SK-N-SH (cell line): ENCODE measurements at regions not wholly inside any gene's neighbourhood (a gene's known extent, or its start where the extent isn't known, plus 50 kb on each side); places are given as distances from the start of the nearest gene placed in this dataset.

Experiments used
- CTCF ChIA-PET: fragments of 300-600, 350-600 bp; formaldehyde crosslinking; extraction: SDS; loops from one replicate; lab custom pipeline; 2021; lab: Yijun Ruan, JAX
- POLR2A ChIA-PET: fragments of 350-600 bp; sonication (Branson Sonifier 250); formaldehyde crosslinking; extraction: SDS; loops from one replicate; lab custom pipeline; 2020; ENCODE audit warnings: antibody characterized with exemption, inconsistent platforms; lab: Yijun Ruan, JAX
- DNase-seq: peaks from one replicate; pipeline ENCODE4 v3.0.0; 2012
- H2AFZ ChIP-seq: fragments of 200-600 bp; sonication (generic); 2 replicates; pipeline ENCODE4 v1.8.1; 2016; ENCODE audit warnings: antibody characterized with exemption, mild to moderate bottlenecking, low read depth
- H3F3A ChIP-seq: fragments of 200-600 bp; sonication (generic); replicated peaks from 2 replicates; pipeline ENCODE3; 2016; ENCODE audit warnings: antibody characterized with exemption, mild to moderate bottlenecking; ENCODE audit not compliant: insufficient read depth
- H3K27ac ChIP-seq, 2 experiments: fragments of 200-500 bp in 1 of 2; fragments of 200-600 bp in 1 of 2; sonication (Bioruptor generic) in 1 of 2; sonication (generic), shearing (Covaris generic) in 1 of 2; 2 replicates each; pipeline versions ENCODE4 v1.5.1 to v1.6.1; 2014 to 2016; ENCODE audit warnings: low read depth in 2 of 2, inconsistent platforms in 1 of 2, low read length in 1 of 2, mild to moderate bottlenecking in 1 of 2, mixed read lengths in 1 of 2
- H3K27me3 ChIP-seq: fragments of 200-600 bp; sonication (generic), shearing (Covaris generic); 2 replicates; pipeline ENCODE4 v1.6.1; 2016; ENCODE audit warnings: mixed run types; ENCODE audit not compliant: insufficient read depth
- H3K36me3 ChIP-seq, 2 experiments: fragments of 200-500 bp in 1 of 2; fragments of 200-600 bp in 1 of 2; sonication (Bioruptor generic) in 1 of 2; sonication (generic) in 1 of 2; replicated peaks in 1 of 2; 2 replicates each; pipeline versions ENCODE3 to v1.5.1; 2014 to 2016; ENCODE audit warnings: low read length in 1 of 2, mild to moderate bottlenecking in 1 of 2; ENCODE audit not compliant: insufficient read depth in 2 of 2, control insufficient read depth in 1 of 2
- H3K4me1 ChIP-seq, 2 experiments: fragments of 200-500 bp in 1 of 2; fragments of 200-600 bp in 1 of 2; sonication (Bioruptor generic) in 1 of 2; sonication (generic), shearing (Covaris generic) in 1 of 2; 2 replicates each; pipeline versions ENCODE4 v1.5.1 to v1.6.1; 2014 to 2016; ENCODE audit warnings: low read depth in 1 of 2, low read length in 1 of 2, mixed run types in 1 of 2; ENCODE audit not compliant: insufficient read depth in 2 of 2, control insufficient read depth in 1 of 2
- H3K4me2 ChIP-seq: fragments of 200-600 bp; sonication (generic), shearing (Covaris generic); 2 replicates; pipeline ENCODE4 v1.6.1; 2017; ENCODE audit warnings: mixed run types
- H3K4me3 ChIP-seq, 2 experiments: fragments of 200-500 bp in 1 of 2; fragments of 200-600 bp in 1 of 2; sonication (Bioruptor generic) in 1 of 2; sonication (generic), shearing (Covaris generic) in 1 of 2; 2 replicates each; pipeline versions ENCODE4 v1.5.1 to v1.8.1; 2014 to 2016; ENCODE audit warnings: low read depth in 2 of 2, inconsistent platforms in 1 of 2, low read length in 1 of 2, mild to moderate bottlenecking in 1 of 2, mixed read lengths in 1 of 2, moderate library complexity in 1 of 2
- H3K79me2 ChIP-seq: fragments of 200-600 bp; sonication (generic); 2 replicates; pipeline ENCODE4 v1.8.1; 2017; ENCODE audit warnings: mild to moderate bottlenecking; ENCODE audit not compliant: insufficient read depth
- H3K9ac ChIP-seq: fragments of 200-600 bp; sonication (generic); 2 replicates; pipeline ENCODE4 v1.6.1; 2017; ENCODE audit warnings: mixed run types
- H3K9me2 ChIP-seq: fragments of 200-600 bp; sonication (generic); 2 replicates; pipeline ENCODE4 v1.6.1; 2017; ENCODE audit warnings: mixed run types
- H3K9me3 ChIP-seq: fragments of 200-600 bp; sonication (generic); 2 replicates; pipeline ENCODE4 v1.6.1; 2017; ENCODE audit warnings: mixed run types, mild to moderate bottlenecking, moderate library complexity
- H4K20me1 ChIP-seq: fragments of 200-600 bp; sonication (generic); 2 replicates; pipeline ENCODE4 v1.6.1; 2017; ENCODE audit warnings: mild to moderate bottlenecking, mixed run types; ENCODE audit not compliant: insufficient read depth
- CTCF ChIP-seq: fragments of 200-600 bp; sonication (generic); IDR thresholded peaks from 2 replicates; pipeline ENCODE4 v1.6.1; 2017; ENCODE audit warnings: antibody characterized with exemption, mild to moderate bottlenecking, moderate library complexity
- ELF1 ChIP-seq: IDR thresholded peaks from 2 replicates; pipeline ENCODE4 v1.4.0; 2012
- FOXM1 ChIP-seq: IDR thresholded peaks from 2 replicates; pipeline ENCODE4 v1.4.0; 2012; ENCODE audit warnings: low read depth, mild to moderate bottlenecking
- GABPA ChIP-seq: IDR thresholded peaks from 2 replicates; pipeline ENCODE4 v1.4.0; 2012; ENCODE audit warnings: low read depth, mild to moderate bottlenecking
- IRF3 ChIP-seq: fragments of 150-350 bp; IDR thresholded peaks from 2 replicates; pipeline ENCODE4 v1.6.1; 2016; ENCODE audit warnings: mild to moderate bottlenecking, low read depth, low read length
- JUND ChIP-seq: IDR thresholded peaks from 2 replicates; pipeline ENCODE4 v1.4.0; 2012
- MAX ChIP-seq: IDR thresholded peaks from 2 replicates; pipeline ENCODE4 v1.4.0; 2012; ENCODE audit warnings: low read depth
- MEF2A ChIP-seq: IDR thresholded peaks from 2 replicates; pipeline ENCODE4 v1.4.0; 2012; ENCODE audit warnings: low read depth, borderline replicate concordance
- MXI1 ChIP-seq: IDR thresholded peaks from 2 replicates; pipeline ENCODE4 v1.6.1; 2012; ENCODE audit warnings: mild to moderate bottlenecking, low read depth, low read length, improper control_type of control experiment
- NRF1 ChIP-seq: IDR thresholded peaks from 2 replicates; pipeline ENCODE4 v1.6.1; 2012; ENCODE audit warnings: low read depth, mild to moderate bottlenecking, low read length
- POLR2AphosphoS5 ChIP-seq: IDR thresholded peaks from 2 replicates; pipeline ENCODE4 v1.6.1; 2012; ENCODE audit warnings: low read depth, low read length
- RCOR1 ChIP-seq: fragments of 150-350 bp; IDR thresholded peaks from 2 replicates; pipeline ENCODE4 v1.6.1; 2017; ENCODE audit warnings: antibody characterized with exemption, low read length
- RFX5 ChIP-seq: IDR thresholded peaks from 2 replicates; pipeline ENCODE4 v1.6.1; 2012; ENCODE audit warnings: mild to moderate bottlenecking, improper control_type of control experiment, low read length
- RXRA ChIP-seq: IDR thresholded peaks from 2 replicates; pipeline ENCODE4 v1.4.0; 2012; ENCODE audit warnings: low read depth, mild to moderate bottlenecking, borderline replicate concordance
- SMC3 ChIP-seq: IDR thresholded peaks from 2 replicates; pipeline ENCODE4 v1.6.1; 2012; ENCODE audit warnings: low read depth, low read length, improper control_type of control experiment
- TAF1 ChIP-seq: IDR thresholded peaks from 2 replicates; pipeline ENCODE4 v1.6.1; 2012; ENCODE audit warnings: low read depth, mild to moderate bottlenecking, low read length, moderate library complexity, borderline replicate concordance
- TCF12 ChIP-seq: IDR thresholded peaks from 2 replicates; pipeline ENCODE4 v1.4.0; 2012
- USF1 ChIP-seq: IDR thresholded peaks from 2 replicates; pipeline ENCODE4 v1.4.0; 2012; ENCODE audit warnings: low read depth, borderline replicate concordance
- ZBTB33 ChIP-seq: IDR thresholded peaks from 2 replicates; pipeline ENCODE4 v1.4.0; 2012; ENCODE audit warnings: low read depth, borderline replicate concordance
- WGBS: methylation state at CpG from one replicate; pipeline ENCODE4 v1.1.6; 2017; ENCODE audit warnings: low lambda C conversion rate; 5-methylcytosine and 5-hydroxymethylcytosine counted together

- DNase-seq: no peak
- no peak for TF ChIP-seq ZBTB33
- no peak for TF ChIP-seq POLR2AphosphoS5
- TF ChIP-seq JUND: no peak
- TF ChIP-seq RCOR1: no peak
- no peak for TF ChIP-seq MEF2A
- TF ChIP-seq USF1: no peak
- no peak for TF ChIP-seq RFX5
- TF ChIP-seq IRF3: no peak
- TF ChIP-seq, all 33 proteins: peak for 0
- no peak overlapping the region for H3K27ac ChIP-seq
- H3K9me3 ChIP-seq: no peaks in the 10 kb centered on the region
- H4K20me1 ChIP-seq: no peaks in the 10 kb centered on the region
- no peaks in the 10 kb centered on the region for H3K79me2 ChIP-seq
- no peaks in the 10 kb centered on the region for H3K9me2 ChIP-seq
- H3K4me1 ChIP-seq: peaks cover 0 to 4% of the 10 kb centered on the region in 2 experiments; a peak in 2 of 4 replicates
- no peak overlapping the region for H3K4me2 ChIP-seq
- CTCF ChIA-PET: no interaction called here
- no peak overlapping the region for H3K9ac ChIP-seq
- H3K27me3 ChIP-seq: no peaks in the 10 kb centered on the region
- POLR2A ChIA-PET: no interaction called here
- H2AFZ ChIP-seq: no peak overlapping the region
- H3F3A ChIP-seq: peaks cover 12% of the 10 kb centered on the region
- no peaks in the 10 kb centered on the region for H3K36me3 ChIP-seq
- H3K4me3 ChIP-seq: no peak overlapping the region
- 63% methylated on average over 2 of the region's 2 CpGs for WGBS
Measured at GRCh38 chr13:42485272-42485671, 88.7 kb upstream of the TNFSF11 start.

GRCh38 chr13:42486711-42487198 lies 87.2 kb upstream of the TNFSF11 start:
- Histone ChIP-seq H3K4me2 (peak overlapping the region; percentile 39; the same call in 1 of the 2 replicates), H3K36me3 (no peaks in the 10 kb centered on the region)
- 2% methylated on average over 3 of the region's 3 CpGs for WGBS
- TF ChIP-seq IRF3: no peak
- TF ChIP-seq SMC3: no peak
- TF ChIP-seq RXRA: no peak
- TF ChIP-seq ELF1: no peak
- peak; percentile 88 for TF ChIP-seq JUND
- peak; percentile 93 for TF ChIP-seq TCF12
- TF ChIP-seq CTCF: no peak
- peak; percentile 38; the same call in 1 of the 2 replicates for TF ChIP-seq MEF2A
- TF ChIP-seq ZBTB33: peak; percentile 78
- TF ChIP-seq FOXM1: peak; percentile 69; the same call in 1 of the 2 replicates
- TF ChIP-seq GABPA: no peak
- TF ChIP-seq TAF1: no peak
- no peak for TF ChIP-seq MAX
- no peak for TF ChIP-seq MXI1
- no peak for TF ChIP-seq NRF1

More at GRCh38 chr13:42486711-42487198, 87.2 kb upstream of the TNFSF11 start:
- H3K27ac ChIP-seq: peak overlapping the region in 1 of 2 experiments; percentile 74; a peak in 2 of 4 replicates
- CTCF ChIA-PET: no interaction called here
- peaks cover 12% of the 10 kb centered on the region for H3F3A ChIP-seq
- POLR2A ChIA-PET: no interaction called here
- no peaks in the 10 kb centered on the region for H3K27me3 ChIP-seq
- no peak overlapping the region for H3K9ac ChIP-seq
- no peak for DNase-seq
- no peaks in the 10 kb centered on the region for H3K79me2 ChIP-seq
- H3K4me3 ChIP-seq: no peak overlapping the region
- H2AFZ ChIP-seq: no peak overlapping the region
- H3K9me3 ChIP-seq: no peaks in the 10 kb centered on the region
- no peaks in the 10 kb centered on the region for H4K20me1 ChIP-seq
- peaks cover 0 to 4% of the 10 kb centered on the region in 2 experiments; a peak in 2 of 4 replicates for H3K4me1 ChIP-seq
- no peaks in the 10 kb centered on the region for H3K9me2 ChIP-seq
